ENCODE measurements at regions not wholly inside any gene's neighbourhood (a gene's known extent, or its start where the extent isn't known, plus 50 kb on each side); places are given as distances from the start of the nearest gene placed in this dataset.

DNA sequence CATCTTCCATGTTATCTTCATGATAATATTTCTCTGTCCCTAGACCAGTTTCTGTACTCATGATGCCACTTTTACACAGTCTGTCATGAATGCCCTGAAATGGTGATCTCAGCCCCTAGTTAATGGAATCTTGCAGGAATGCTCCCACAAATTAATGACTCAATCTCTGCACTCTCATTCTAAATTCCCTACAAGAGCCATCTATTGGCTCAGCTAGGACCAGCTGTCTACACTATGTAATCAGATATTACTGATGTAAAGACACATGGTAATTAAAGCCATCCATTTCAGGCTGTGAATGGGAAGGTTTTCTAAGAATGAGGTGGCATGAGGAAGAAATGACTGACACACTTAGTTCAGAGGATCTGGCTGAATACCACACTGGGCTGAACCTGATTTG lies 199.1 kb upstream of the KCND3 start:
- in situ Hi-C loops (cut with MboI; ENCODE audit: low sequenced_read_pairs), result no loop called here
- Histone ChIP-seq H3K4me3 (no peak overlapping the region), H3K36me3 (replicated peaks) (no peaks in the 10 kb centered on the region), H3K27me3 (ENCODE audit: low read depth) (peaks cover 2% of the 10 kb centered on the region; the same call in 1 of the 2 replicates), H3K9me3 (no peaks in the 10 kb centered on the region), H3K4me1 (no peaks in the 10 kb centered on the region)
- DNase-seq (ENCODE audit: low spot score in 2 of 2), result no peak

DNA sequence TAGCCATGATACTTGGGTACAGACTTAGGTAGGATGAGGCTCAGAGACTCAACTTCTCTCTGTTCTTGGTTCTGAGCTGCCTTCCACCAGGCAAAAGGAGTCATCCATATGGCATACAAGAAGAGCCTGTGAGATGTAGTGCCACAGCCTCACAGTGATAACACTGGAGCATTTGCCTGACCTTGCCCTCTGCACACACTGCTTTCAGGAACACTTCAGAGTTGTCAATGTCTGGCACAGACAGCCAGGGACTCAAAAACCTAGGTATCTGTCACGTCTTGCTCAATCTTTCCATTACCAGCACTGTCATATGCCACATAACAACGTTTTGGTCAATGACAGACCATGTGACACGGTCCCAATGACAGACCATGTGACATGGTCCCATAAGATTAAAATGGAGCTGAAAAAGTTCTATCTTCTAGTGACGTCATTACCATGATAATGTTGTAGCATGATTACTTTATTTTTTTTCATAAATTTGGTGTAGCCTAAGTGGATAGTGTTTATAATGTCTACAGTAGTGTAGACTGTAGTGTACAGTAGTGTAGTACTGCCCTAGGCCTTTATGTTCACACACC lies 199.9 kb upstream of the CTTNBP2NL start:
- in situ Hi-C loops (cut with MboI; ENCODE audit: low sequenced_read_pairs), result no loop called here
- Histone ChIP-seq H3K36me3 (replicated peaks) (no peaks in the 10 kb centered on the region), H3K27me3 (ENCODE audit: low read depth) (peaks cover 2% of the 10 kb centered on the region; the same call in 1 of the 2 replicates), H3K9me3 (no peaks in the 10 kb centered on the region), H3K4me3 (no peak overlapping the region), H3K4me1 (no peaks in the 10 kb centered on the region)
- DNase-seq (ENCODE audit: low spot score in 2 of 2), result no peak

DNA sequence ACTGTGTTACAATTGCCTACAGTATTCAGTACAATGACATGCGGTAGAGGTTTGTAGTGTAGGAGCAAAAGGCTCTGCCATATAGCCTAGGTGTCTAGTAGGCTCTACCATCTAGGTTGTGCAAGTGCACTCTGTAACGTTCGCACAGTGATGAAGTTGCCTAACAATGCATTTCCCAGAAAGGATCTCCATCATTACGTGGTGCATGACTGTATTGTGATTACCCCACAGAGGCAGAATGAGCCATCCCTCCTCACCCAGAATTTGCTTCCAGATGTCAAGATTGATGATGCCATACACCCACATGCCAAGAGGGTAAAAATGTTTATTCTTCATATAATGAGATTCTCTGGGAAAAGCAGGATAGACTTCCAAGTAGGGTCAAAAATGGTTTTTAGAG lies 199.3 kb upstream of the CTTNBP2NL start:
- no peaks in the 10 kb centered on the region for H3K36me3 ChIP-seq (replicated peaks)
- H3K27me3 ChIP-seq (ENCODE audit: low read depth), result peaks cover 2% of the 10 kb centered on the region; the same call in 1 of the 2 replicates
- no peaks in the 10 kb centered on the region for H3K9me3 ChIP-seq
- no peak overlapping the region for H3K4me3 ChIP-seq
- no peaks in the 10 kb centered on the region for H3K4me1 ChIP-seq
- no peak for DNase-seq (ENCODE audit: low spot score in 2 of 2)
- in situ Hi-C loops (cut with MboI; ENCODE audit: low sequenced_read_pairs), result no loop called here

DNA sequence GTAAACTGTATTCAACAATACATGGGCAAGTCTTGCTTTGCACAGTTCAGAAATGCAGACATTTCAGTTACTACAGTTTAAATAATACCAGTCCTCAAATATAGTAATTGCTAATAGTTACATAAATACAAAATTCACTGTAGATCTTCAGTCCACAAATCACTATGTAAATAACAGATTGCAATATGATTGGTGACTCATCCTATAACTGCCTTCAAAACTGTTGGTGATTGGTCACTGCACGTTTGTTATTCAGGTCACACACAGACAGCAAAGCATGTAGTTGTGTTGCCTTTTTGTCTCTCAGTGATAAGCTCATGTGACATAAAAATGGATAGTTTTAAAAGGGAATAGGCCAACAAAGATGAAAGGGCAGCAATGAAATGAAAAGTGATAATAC lies 186.5 kb upstream of the CTTNBP2NL start:
- no peak for DNase-seq (ENCODE audit: low spot score in 2 of 2)
- H3K4me1 ChIP-seq, result no peaks in the 10 kb centered on the region
- no peak overlapping the region for H3K4me3 ChIP-seq
- no peaks in the 10 kb centered on the region for H3K36me3 ChIP-seq (replicated peaks)
- no peaks in the 10 kb centered on the region for H3K9me3 ChIP-seq
- no peaks in the 10 kb centered on the region for H3K27me3 ChIP-seq (ENCODE audit: low read depth)
- in situ Hi-C loops (cut with MboI; ENCODE audit: low sequenced_read_pairs), result no loop called here

DNA sequence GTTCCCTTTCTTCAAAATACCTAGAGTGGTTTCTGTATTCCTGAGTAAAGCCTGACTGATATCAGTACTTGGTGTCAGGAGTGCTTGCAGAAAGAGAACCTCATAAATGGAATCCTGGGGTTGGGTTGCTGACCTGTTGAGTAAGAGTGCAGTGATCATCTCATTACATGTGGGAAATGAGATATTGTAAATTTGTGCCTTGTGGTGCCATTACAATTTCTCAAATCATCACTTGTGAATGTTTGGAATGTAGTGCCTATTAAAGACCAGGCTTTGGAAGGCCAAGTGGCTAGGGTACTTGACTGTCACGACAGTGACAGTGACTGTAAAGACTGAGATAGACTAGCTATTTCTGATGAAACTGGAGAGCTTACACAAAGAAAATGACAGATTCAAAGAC lies 176.7 kb upstream of the CTTNBP2NL start:
- H3K36me3 ChIP-seq (replicated peaks), result no peaks in the 10 kb centered on the region
- no peaks in the 10 kb centered on the region for H3K4me1 ChIP-seq
- H3K27me3 ChIP-seq (ENCODE audit: low read depth), result no peaks in the 10 kb centered on the region
- no peak overlapping the region for H3K4me3 ChIP-seq
- DNase-seq (ENCODE audit: low spot score in 2 of 2), result no peak
- in situ Hi-C loops (cut with MboI; ENCODE audit: low sequenced_read_pairs), result no loop called here
- H3K9me3 ChIP-seq, result no peaks in the 10 kb centered on the region

DNA sequence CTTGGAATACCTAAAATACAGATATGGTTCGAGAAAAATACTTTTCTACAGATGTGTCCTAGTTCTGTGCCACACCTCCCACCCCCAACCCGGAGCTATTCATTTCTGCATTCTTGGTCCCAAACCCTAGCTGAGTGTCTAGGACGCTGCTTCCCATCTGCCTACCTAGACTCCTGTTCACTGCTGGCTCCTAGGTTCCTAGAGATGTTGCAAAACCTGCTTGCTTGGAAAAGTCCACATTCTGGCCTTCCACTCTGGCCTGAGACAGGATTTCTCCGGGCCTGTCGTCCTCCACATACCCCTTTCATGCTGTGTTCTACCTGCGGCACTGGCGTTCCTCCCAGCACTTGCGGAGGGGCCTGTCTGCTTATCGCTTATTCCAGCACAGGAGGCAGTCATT lies 165.8 kb upstream of the CTTNBP2NL start:
- no peaks in the 10 kb centered on the region for H3K4me1 ChIP-seq
- no peaks in the 10 kb centered on the region for H3K27me3 ChIP-seq (ENCODE audit: low read depth)
- H3K36me3 ChIP-seq (replicated peaks), result no peaks in the 10 kb centered on the region
- in situ Hi-C loops (cut with MboI; ENCODE audit: low sequenced_read_pairs), result no loop called here
- H3K4me3 ChIP-seq, result no peak overlapping the region
- H3K9me3 ChIP-seq, result no peaks in the 10 kb centered on the region
- no peak for DNase-seq (ENCODE audit: low spot score in 2 of 2)

DNA sequence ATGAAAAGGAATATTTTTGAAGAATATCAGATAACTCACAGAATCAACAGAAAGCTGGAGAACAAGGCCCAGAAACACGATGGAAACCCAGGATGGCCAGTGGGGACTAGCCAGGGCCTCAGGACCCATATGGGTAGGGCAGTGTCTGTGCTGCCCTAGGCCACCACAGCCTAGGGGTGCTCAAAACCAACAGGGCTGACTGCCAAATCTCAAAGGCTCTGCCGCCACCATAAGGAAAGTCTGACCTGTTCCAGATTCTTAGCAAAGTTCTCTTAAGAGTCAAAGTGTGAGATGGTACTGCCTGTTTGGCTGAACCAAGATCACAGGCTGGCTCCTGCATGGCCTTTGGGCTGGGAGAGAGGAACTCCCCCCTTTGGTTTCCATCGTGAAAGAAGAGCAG lies 164.7 kb upstream of the CTTNBP2NL start:
- no peak for DNase-seq (ENCODE audit: low spot score in 2 of 2)
- in situ Hi-C loops (cut with MboI; ENCODE audit: low sequenced_read_pairs), result no loop called here
- no peaks in the 10 kb centered on the region for H3K9me3 ChIP-seq
- H3K4me1 ChIP-seq, result no peaks in the 10 kb centered on the region
- no peaks in the 10 kb centered on the region for H3K36me3 ChIP-seq (replicated peaks)
- H3K4me3 ChIP-seq, result no peak overlapping the region
- no peaks in the 10 kb centered on the region for H3K27me3 ChIP-seq (ENCODE audit: low read depth)

DNA sequence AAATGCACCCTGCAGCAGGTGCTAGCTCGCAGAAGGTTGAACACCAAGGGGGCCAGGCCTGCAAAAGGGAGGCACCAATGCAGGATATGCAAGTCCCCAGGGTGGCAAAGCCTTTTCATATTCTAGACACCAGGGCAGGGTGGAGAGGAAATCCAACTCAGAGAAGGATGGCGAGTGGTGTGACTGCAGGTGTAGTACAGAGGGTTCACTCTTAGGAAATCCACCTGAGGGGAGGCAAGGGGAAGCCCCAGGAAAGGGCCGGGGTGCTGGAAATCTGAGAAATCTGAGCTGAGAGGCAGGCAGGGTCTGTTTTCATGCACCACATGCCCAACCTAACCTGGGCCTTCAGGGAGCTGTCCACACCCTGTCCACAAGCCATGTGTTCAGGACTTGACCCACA lies 163.2 kb upstream of the CTTNBP2NL start:
- Histone ChIP-seq H3K4me1 (no peaks in the 10 kb centered on the region), H3K4me3 (no peak overlapping the region), H3K36me3 (replicated peaks) (no peaks in the 10 kb centered on the region), H3K9me3 (no peaks in the 10 kb centered on the region), H3K27me3 (ENCODE audit: low read depth) (no peaks in the 10 kb centered on the region)
- DNase-seq (ENCODE audit: low spot score in 2 of 2), result no peak
- in situ Hi-C loops (cut with MboI; ENCODE audit: low sequenced_read_pairs), result no loop called here

DNA sequence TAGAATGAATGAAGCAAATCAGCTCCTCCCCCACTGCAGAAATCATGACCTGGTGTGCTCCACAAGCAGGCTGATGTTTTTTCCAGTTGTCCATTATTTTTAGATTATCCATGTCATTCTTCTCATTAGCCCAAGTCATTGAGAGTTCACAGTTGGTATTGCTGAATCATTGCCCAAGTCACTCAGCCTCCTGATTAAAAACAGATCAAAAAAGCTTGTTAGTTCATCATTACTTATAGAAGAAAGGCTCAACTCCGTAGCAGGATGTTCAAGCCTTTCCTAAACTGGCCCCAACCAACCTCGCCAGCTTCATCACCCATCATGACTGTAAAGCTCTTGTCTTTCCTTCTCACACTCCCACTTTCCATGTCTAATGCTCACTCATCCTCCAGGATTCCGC lies 161.3 kb upstream of the CTTNBP2NL start:
- no peak overlapping the region for H3K4me3 ChIP-seq
- no peaks in the 10 kb centered on the region for H3K36me3 ChIP-seq (replicated peaks)
- in situ Hi-C loops (cut with MboI; ENCODE audit: low sequenced_read_pairs), result no loop called here
- no peaks in the 10 kb centered on the region for H3K9me3 ChIP-seq
- no peak for DNase-seq (ENCODE audit: low spot score in 2 of 2)
- no peaks in the 10 kb centered on the region for H3K27me3 ChIP-seq (ENCODE audit: low read depth)
- H3K4me1 ChIP-seq, result no peaks in the 10 kb centered on the region

DNA sequence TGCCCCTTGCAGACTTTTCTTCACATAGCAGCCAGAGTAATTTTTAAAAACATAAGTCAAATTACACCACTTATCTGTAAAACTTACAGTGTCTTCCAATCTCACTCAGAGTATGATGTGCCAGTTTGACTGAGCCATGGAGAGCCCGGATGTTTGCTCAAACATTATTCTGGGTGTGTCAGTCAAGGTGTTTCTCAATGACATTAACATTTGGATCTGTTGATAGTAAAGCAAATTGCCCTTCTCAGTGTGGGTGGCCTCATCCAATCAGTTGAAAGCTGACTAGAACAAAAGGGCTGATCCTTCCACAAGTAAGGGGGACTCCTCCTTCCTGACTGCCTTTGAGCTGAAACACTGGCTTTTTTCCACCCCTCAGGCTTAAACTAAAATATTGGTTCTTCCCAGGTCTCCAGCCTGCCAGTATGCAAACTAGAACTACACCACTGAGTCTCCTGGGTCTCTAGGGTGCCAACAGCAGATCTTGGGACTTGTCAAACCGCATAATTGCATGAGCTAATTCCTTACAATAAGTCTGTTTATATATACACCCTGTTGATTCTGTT lies 157.9 kb upstream of the CTTNBP2NL start:
- DNase-seq (ENCODE audit: low spot score in 2 of 2), result no peak
- Histone ChIP-seq H3K9me3 (no peaks in the 10 kb centered on the region), H3K27me3 (ENCODE audit: low read depth) (no peaks in the 10 kb centered on the region), H3K36me3 (replicated peaks) (no peaks in the 10 kb centered on the region), H3K4me1 (no peaks in the 10 kb centered on the region), H3K4me3 (no peak overlapping the region)
- in situ Hi-C loops (cut with MboI; ENCODE audit: low sequenced_read_pairs), result no loop called here

DNA sequence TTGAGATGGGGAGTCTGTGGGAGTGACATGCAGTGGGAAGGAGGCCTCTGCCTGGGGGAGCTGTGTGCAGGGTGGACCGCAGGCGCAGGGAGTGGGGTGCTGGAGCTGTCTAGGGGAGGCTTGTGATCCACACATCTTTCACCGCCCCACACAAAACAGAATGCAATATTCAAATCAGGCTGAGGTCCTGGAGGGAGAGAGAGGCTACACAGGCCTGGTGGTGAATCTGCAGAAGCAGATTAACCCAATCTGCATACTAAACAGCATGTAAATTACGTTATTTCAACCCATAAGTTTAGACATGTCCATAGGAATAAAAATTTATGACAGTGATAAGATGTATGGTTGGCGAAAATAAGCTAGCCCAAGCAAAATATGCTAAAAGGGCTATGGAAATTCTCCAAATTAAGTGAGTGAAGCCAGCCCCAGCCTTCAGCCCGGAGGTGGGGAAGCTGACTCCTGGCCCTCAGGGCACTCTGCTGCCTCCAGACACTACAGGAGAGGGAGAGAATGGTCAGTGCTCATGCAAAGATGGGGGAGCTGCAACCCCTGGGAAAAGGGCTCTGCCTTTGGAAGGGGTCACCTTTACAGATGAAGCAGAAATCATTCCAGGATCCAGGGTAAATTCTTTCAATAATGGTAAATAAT lies 156.2 kb upstream of the CTTNBP2NL start:
- no peaks in the 10 kb centered on the region for H3K4me1 ChIP-seq

DNA sequence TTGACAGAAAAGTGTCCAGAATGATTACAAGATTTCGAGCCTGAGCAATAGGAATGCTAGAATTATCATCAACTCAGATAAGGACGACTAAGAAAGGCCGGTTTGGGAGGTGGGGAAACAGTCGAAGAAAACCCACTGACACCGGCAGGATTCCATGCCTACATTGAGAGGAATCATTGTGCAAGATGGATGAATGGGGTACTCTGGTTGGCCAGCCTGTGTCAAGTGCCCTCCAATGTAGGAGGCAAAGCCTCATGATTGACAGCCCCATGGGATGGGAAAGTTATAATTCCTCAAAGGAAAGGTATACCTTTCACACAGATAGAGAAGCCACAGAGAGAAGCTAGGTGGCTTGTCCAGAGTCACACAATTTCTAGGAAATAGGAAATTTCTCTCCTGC lies 153.5 kb upstream of the CTTNBP2NL start:
- no peaks in the 10 kb centered on the region for H3K36me3 ChIP-seq (replicated peaks)
- no peaks in the 10 kb centered on the region for H3K4me1 ChIP-seq
- DNase-seq (ENCODE audit: low spot score in 2 of 2), result no peak
- no peaks in the 10 kb centered on the region for H3K9me3 ChIP-seq
- in situ Hi-C loops (cut with MboI; ENCODE audit: low sequenced_read_pairs), result no loop called here
- H3K4me3 ChIP-seq, result no peak overlapping the region
- no peaks in the 10 kb centered on the region for H3K27me3 ChIP-seq (ENCODE audit: low read depth)

More for the DNA sequence above, 156.2 kb upstream of the CTTNBP2NL start:
- in situ Hi-C loops (cut with MboI; ENCODE audit: low sequenced_read_pairs), result no loop called here
- Histone ChIP-seq H3K27me3 (ENCODE audit: low read depth) (no peaks in the 10 kb centered on the region), H3K36me3 (replicated peaks) (no peaks in the 10 kb centered on the region), H3K4me3 (no peak overlapping the region), H3K9me3 (no peaks in the 10 kb centered on the region)
- no peak for DNase-seq (ENCODE audit: low spot score in 2 of 2)

DNA sequence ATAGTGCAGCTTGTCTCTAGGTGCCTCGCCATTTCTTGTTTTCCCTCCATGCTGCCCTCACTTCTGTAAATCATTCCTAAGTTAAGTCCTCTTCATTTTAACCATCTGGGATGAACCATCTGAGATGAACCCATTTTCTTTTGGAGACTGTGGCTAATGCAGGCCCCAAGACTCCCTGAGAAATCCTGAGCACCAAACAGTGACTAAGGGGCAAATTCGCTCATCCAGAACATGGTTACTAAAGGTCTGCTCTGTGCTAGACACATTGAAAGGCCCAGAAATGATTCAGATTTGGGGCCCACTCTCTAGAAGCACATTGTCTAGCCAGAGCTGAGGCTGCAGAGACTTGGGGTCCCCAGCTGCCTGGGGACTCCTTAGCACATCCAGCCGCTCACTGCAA lies 151.9 kb upstream of the CTTNBP2NL start:
- Histone ChIP-seq H3K27me3 (ENCODE audit: low read depth) (no peaks in the 10 kb centered on the region), H3K4me3 (no peak overlapping the region), H3K36me3 (replicated peaks) (no peaks in the 10 kb centered on the region), H3K9me3 (no peaks in the 10 kb centered on the region), H3K4me1 (no peaks in the 10 kb centered on the region)
- DNase-seq (ENCODE audit: low spot score in 2 of 2), result no peak
- in situ Hi-C loops (cut with MboI; ENCODE audit: low sequenced_read_pairs), result no loop called here

DNA sequence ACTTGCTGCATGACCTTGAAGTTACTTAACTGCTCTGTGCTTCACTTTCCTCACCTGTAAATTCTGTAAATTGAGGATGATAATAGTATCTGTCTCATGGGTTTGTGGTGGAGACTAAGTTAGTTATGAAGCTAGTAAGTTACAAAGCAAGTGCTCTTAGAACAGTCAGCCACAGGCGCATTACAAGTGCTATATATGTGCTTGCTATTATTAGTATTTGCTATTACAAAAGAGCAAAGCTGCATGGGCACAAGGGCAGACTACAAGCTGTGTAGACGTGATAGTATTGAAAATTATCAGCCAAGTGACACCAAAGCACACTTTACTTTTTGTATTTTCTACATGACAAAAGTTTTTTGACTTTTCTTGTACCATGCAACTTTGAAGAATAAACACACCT lies 150.9 kb upstream of the CTTNBP2NL start:
- no peak overlapping the region for H3K4me3 ChIP-seq
- in situ Hi-C loops (cut with MboI; ENCODE audit: low sequenced_read_pairs), result no loop called here
- no peaks in the 10 kb centered on the region for H3K36me3 ChIP-seq (replicated peaks)
- H3K9me3 ChIP-seq, result no peaks in the 10 kb centered on the region
- peaks cover 3% of the 10 kb centered on the region; the same call in 1 of the 2 replicates for H3K27me3 ChIP-seq (ENCODE audit: low read depth)
- no peak for DNase-seq (ENCODE audit: low spot score in 2 of 2)
- H3K4me1 ChIP-seq, result no peaks in the 10 kb centered on the region
